Hepatocyte (in vitro differentiated cells): ENCODE measurements at regions not wholly inside any gene's neighbourhood (a gene's known extent, or its start where the extent isn't known, plus 50 kb on each side); places are given as distances from the start of the nearest gene placed in this dataset.

Experiments used
- DNase-seq: peaks from one replicate; pipeline ENCODE4 v3.0.0-alpha.2; 2016; ENCODE audit warnings: low spot score
- H2AFZ ChIP-seq: fragments of 200-600 bp; sonication (generic); 2 replicates; pipeline ENCODE4 v1.6.0; 2016; ENCODE audit warnings: antibody characterized with exemption, mild to moderate bottlenecking
- H3K27ac ChIP-seq: fragments of 200-600 bp; sonication (generic); 2 replicates; pipeline ENCODE4 v1.5.1; 2016; ENCODE audit warnings: mild to moderate bottlenecking
- H3K27me3 ChIP-seq: fragments of 200-600 bp; sonication (generic); 2 replicates; pipeline ENCODE4 v1.6.1; 2016
- H3K36me3 ChIP-seq: fragments of 200-600 bp; sonication (generic); replicated peaks from 2 replicates; pipeline ENCODE4 v1.5.1; 2016; ENCODE audit warnings: low read depth; ENCODE audit not compliant: insufficient read depth
- H3K4me1 ChIP-seq: fragments of 200-600 bp; sonication (generic); 2 replicates; pipeline ENCODE4 v1.5.1; 2016; ENCODE audit warnings: mild to moderate bottlenecking, moderate library complexity; ENCODE audit not compliant: insufficient read depth
- H3K4me2 ChIP-seq: fragments of 200-600 bp; sonication (generic); 2 replicates; pipeline ENCODE4 v1.6.0; 2016
- H3K4me3 ChIP-seq: fragments of 200-600 bp; sonication (generic); 2 replicates; pipeline ENCODE4 v1.5.1; 2016; ENCODE audit warnings: mild to moderate bottlenecking
- H3K79me2 ChIP-seq: fragments of 200-600 bp; sonication (generic); 2 replicates; pipeline ENCODE4 v1.6.0; 2017; ENCODE audit warnings: mild to moderate bottlenecking
- H3K9me2 ChIP-seq: fragments of 200-600 bp; sonication (generic); replicated peaks from 2 replicates; pipeline ENCODE4 v1.6.0; 2017; ENCODE audit warnings: mild to moderate bottlenecking; ENCODE audit not compliant: insufficient read depth
- H3K9me3 ChIP-seq: fragments of 200-600 bp; sonication (generic); 2 replicates; pipeline ENCODE4 v1.5.1; 2016; ENCODE audit warnings: low read depth, mild to moderate bottlenecking
- H4K20me1 ChIP-seq: fragments of 200-600 bp; sonication (generic); 2 replicates; pipeline ENCODE4 v1.6.0; 2016; ENCODE audit warnings: mild to moderate bottlenecking; ENCODE audit not compliant: insufficient read depth, poor library complexity, severe bottlenecking
- EZH2 ChIP-seq: fragments of 200-600 bp; sonication (generic); IDR thresholded peaks from 2 replicates; pipeline ENCODE4 v1.6.1; 2016; ENCODE audit warnings: antibody characterized with exemption, mild to moderate bottlenecking, borderline replicate concordance
- EZH2phosphoT487 ChIP-seq: fragments of 200-600 bp; sonication (generic); IDR thresholded peaks from one replicate; pipeline ENCODE4 v1.6.1; 2018; ENCODE audit warnings: antibody characterized with exemption, mild to moderate bottlenecking, low read depth, moderate library complexity; ENCODE audit not compliant: unreplicated experiment, severe bottlenecking
- WGBS: methylation state at CpG from one replicate; pipeline ENCODE4 v1.1.6; 2016; ENCODE audit warnings: low lambda C conversion rate; ENCODE audit errors: missing lambda C conversion rate; 5-methylcytosine and 5-hydroxymethylcytosine counted together
- TF ChIP-seq, protein P1 (sequence below): fragments of 200-600 bp; sonication (generic); IDR thresholded peaks from 2 replicates; pipeline ENCODE4 v1.5.1; 2016; ENCODE audit warnings: antibody characterized with exemption, mild to moderate bottlenecking; ENCODE audit not compliant: poor library complexity

- TF ChIP-seq EZH2phosphoT487, result no peak
- TF ChIP-seq EZH2, result no peak
- TF ChIP-seq, protein P1, sequence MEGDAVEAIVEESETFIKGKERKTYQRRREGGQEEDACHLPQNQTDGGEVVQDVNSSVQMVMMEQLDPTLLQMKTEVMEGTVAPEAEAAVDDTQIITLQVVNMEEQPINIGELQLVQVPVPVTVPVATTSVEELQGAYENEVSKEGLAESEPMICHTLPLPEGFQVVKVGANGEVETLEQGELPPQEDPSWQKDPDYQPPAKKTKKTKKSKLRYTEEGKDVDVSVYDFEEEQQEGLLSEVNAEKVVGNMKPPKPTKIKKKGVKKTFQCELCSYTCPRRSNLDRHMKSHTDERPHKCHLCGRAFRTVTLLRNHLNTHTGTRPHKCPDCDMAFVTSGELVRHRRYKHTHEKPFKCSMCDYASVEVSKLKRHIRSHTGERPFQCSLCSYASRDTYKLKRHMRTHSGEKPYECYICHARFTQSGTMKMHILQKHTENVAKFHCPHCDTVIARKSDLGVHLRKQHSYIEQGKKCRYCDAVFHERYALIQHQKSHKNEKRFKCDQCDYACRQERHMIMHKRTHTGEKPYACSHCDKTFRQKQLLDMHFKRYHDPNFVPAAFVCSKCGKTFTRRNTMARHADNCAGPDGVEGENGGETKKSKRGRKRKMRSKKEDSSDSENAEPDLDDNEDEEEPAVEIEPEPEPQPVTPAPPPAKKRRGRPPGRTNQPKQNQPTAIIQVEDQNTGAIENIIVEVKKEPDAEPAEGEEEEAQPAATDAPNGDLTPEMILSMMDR, result no peak
- Histone ChIP-seq H3K27me3 (no peaks in the 10 kb centered on the region), H3K4me3 (no peak overlapping the region), H4K20me1 (no peaks in the 10 kb centered on the region), H3K36me3 (no peaks in the 10 kb centered on the region), H3K9me3 (no peaks in the 10 kb centered on the region), H2AFZ (no peak overlapping the region), H3K27ac (no peak overlapping the region), H3K79me2 (no peaks in the 10 kb centered on the region), H3K9me2 (no peaks in the 10 kb centered on the region), H3K4me2 (no peak overlapping the region), H3K4me1 (no peaks in the 10 kb centered on the region)
- DNase-seq, result no peak
These were observed 85.8 kb upstream of the ATP1B1 start for GRCh38 chr1:169020684-169021083.

DNA sequence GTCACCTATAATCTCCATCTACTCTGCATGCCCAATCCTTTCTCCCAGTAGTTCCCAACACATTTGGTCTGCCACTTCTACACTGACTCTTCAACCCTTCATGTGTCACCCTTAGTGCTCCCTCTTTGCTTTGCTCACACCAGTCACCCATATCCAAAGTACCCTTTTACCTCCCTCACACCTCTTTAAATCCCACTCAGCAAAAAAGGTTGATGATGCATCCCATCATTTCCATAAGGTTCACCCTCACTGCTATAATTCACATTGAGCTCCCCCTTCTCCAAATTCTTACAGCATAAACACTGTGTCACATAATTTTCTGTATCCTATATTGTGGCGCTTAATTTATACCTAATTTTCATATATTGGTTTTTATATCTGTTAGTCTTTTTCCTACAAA, 83.8 kb upstream of the ATP1B1 start:
- H3K4me2 ChIP-seq, result no peak overlapping the region
- TF ChIP-seq, protein P1, result no peak
- TF ChIP-seq EZH2 (no peak), EZH2phosphoT487 (no peak)
- H3K27ac ChIP-seq, result no peak overlapping the region
- no peak for DNase-seq
- H3K4me1 ChIP-seq, result no peaks in the 10 kb centered on the region
- H3K79me2 ChIP-seq, result no peaks in the 10 kb centered on the region
- H3K9me3 ChIP-seq, result no peaks in the 10 kb centered on the region
- H3K27me3 ChIP-seq, result no peaks in the 10 kb centered on the region
- WGBS, result 100% methylated on average over 1 of the region's 1 CpG
- no peaks in the 10 kb centered on the region for H3K36me3 ChIP-seq
- no peak overlapping the region for H3K4me3 ChIP-seq
- no peaks in the 10 kb centered on the region for H3K9me2 ChIP-seq
- H4K20me1 ChIP-seq, result no peaks in the 10 kb centered on the region
- H2AFZ ChIP-seq, result no peak overlapping the region

DNA sequence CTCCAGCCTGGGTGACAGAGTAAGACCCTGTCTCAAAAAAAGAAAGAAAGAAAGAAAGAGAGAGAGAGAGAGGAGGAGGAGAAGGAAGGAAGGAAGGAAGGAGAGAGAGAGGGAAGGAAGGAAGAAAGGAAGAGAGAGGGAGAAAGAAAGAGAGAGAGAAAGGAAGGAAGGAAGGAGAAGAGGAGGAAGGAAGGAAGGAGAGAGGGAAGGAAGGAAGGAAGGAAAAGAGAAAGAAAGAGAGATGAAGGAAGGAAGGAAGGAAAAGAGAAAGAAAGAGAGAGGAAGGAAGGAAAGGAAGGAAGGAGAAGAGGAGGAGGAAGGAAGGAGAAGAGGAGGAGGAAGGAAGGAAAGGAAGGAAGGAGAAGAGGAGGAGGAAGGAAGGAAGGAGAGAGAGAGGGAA, 82.2 kb upstream of the ATP1B1 start:
- Histone ChIP-seq H3K9me3 (no peaks in the 10 kb centered on the region), H3K36me3 (no peaks in the 10 kb centered on the region), H3K4me3 (no peak overlapping the region), H3K27me3 (no peaks in the 10 kb centered on the region), H2AFZ (no peak overlapping the region), H3K4me2 (no peak overlapping the region), H3K4me1 (no peaks in the 10 kb centered on the region), H3K27ac (no peak overlapping the region), H3K79me2 (no peaks in the 10 kb centered on the region), H4K20me1 (no peaks in the 10 kb centered on the region), H3K9me2 (no peaks in the 10 kb centered on the region)
- no peak for TF ChIP-seq EZH2phosphoT487
- TF ChIP-seq EZH2, result no peak
- TF ChIP-seq, protein P1, result no peak
- no peak for DNase-seq

DNA sequence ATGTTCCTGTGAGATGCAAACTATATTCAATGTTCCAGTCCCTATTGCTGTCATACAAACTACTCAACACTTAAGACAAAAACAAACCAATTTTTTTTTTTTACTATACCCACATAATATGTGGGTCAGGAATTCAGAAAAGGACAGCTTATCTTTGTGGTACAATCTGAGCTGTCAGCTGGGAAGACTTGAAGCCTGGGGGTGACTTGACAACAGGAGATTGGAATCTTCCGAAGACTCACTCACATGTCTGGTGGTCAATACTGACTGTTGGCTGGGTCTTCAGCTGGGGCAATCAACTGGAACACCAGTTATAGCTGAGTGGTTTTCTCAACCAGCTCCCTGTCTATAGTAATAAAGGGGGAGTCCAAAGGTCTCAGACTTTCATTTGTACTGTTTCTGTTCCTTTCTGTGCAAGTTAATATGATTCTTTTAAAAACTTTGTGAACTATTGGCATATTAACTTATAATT, 81.7 kb upstream of the ATP1B1 start:
- no peak for DNase-seq
- no peaks in the 10 kb centered on the region for H3K36me3 ChIP-seq
- H3K4me3 ChIP-seq, result no peak overlapping the region
- H3K4me1 ChIP-seq, result no peaks in the 10 kb centered on the region
- peak overlapping the region; percentile 38 for H3K4me2 ChIP-seq
- H3K79me2 ChIP-seq, result no peaks in the 10 kb centered on the region
- WGBS, result 74% methylated on average over 1 of the region's 1 CpG
- no peaks in the 10 kb centered on the region for H4K20me1 ChIP-seq
- H3K27me3 ChIP-seq, result no peaks in the 10 kb centered on the region
- no peak for TF ChIP-seq EZH2phosphoT487
- TF ChIP-seq, protein P1, result no peak
- no peak for TF ChIP-seq EZH2
- H3K27ac ChIP-seq, result peak overlapping the region; percentile 2
- no peaks in the 10 kb centered on the region for H3K9me2 ChIP-seq
- H2AFZ ChIP-seq, result peak overlapping the region; percentile 11
- H3K9me3 ChIP-seq, result no peaks in the 10 kb centered on the region
